Thyroid gland (tissue), 4 donors: ENCODE measurements at regions not wholly inside any gene's neighbourhood (a gene's known extent, or its start where the extent isn't known, plus 50 kb on each side); places are given as distances from the start of the nearest gene placed in this dataset.

Source experiments
- DNase-seq, 2 donors: peaks; one replicate each; pipeline ENCODE4 v3.0.0-alpha.2; 2019
- H3K27ac ChIP-seq, 3 donors: fragments of 200-600 bp; sonication (generic); 1 replicate in 2 of 3; 2 replicates in 1 of 3; pipeline ENCODE4 v1.5.1; 2016 to 2019; ENCODE audit warnings: mild to moderate bottlenecking in 1 of 3, moderate library complexity in 1 of 3
- H3K27me3 ChIP-seq: fragments of 200-600 bp; sonication (generic); one replicate; pipeline ENCODE4 v1.5.1; 2019
- H3K36me3 ChIP-seq, 2 donors: fragments of 200-600 bp; sonication (generic); one replicate each; pipeline ENCODE4 v1.5.1; 2016 to 2019
- H3K4me1 ChIP-seq, 2 donors: fragments of 200-600 bp; sonication (generic); one replicate each; pipeline ENCODE4 v1.5.1; 2017 to 2019
- H3K4me3 ChIP-seq, 3 donors: fragments of 200-600 bp; sonication (generic); replicated peaks in 1 of 3; 1 replicate in 2 of 3; 2 replicates in 1 of 3; pipeline ENCODE4 v1.5.1; 2016; ENCODE audit warnings: mild to moderate bottlenecking in 1 of 3
- H3K9me3 ChIP-seq: fragments of 200-600 bp; sonication (generic); one replicate; pipeline ENCODE4 v1.5.1; 2017
- POLR2A ChIP-seq, 2 donors: fragments of 450-650 bp; IDR thresholded peaks; one replicate each; pipeline ENCODE4 v1.6.1; 2017; ENCODE audit warnings: antibody characterized with exemption in 2 of 2, mild to moderate bottlenecking in 2 of 2, moderate library complexity in 1 of 2
- WGBS, 2 donors: methylation state at CpG; one replicate each; pipeline ENCODE4 v1.1.5; 2017; 5-methylcytosine and 5-hydroxymethylcytosine counted together
- intact Hi-C: fragments of 100-400 bp; cut with DNase I; formaldehyde crosslinking; loops from one replicate; pipeline ENCODE4 v1.15.1; 2023
- TF ChIP-seq, protein P1 (sequence below), 6 experiments: fragments of 200-600 bp in 3 of 6; fragments of 450-650 bp in 3 of 6; sonication (generic) in 3 of 6; IDR thresholded peaks; one replicate each; pipeline ENCODE4 v1.5.1; 2016 to 2019; ENCODE audit warnings: antibody characterized with exemption in 6 of 6, mild to moderate bottlenecking in 2 of 6, inconsistent platforms in 1 of 6, moderate library complexity in 1 of 6

DNA sequence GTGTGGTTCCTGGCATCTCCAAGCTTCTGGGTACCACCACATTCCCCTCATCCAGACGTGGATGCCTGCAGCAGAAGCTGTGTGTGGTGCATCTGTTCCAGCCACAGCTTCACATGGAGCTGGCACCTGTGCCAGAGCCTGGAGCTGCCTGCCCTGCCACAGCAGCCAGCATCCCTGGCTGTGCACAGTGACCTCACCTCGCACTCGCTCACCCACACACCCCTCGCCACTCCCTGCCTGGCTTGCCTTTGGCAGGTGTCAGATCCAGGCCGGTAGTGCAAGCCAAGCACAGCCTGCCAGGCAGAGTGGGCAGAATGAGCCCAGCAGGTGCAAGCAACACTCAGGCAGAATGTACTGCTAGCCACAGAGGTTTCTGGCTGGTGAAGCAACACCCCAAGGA lies 59.9 kb upstream of the DYNC1I2 start:
- Histone ChIP-seq H3K4me3 (no peak overlapping the region), H3K27ac (no peak overlapping the region), H3K4me1 (no peaks in the 10 kb centered on the region), H3K27me3 (no peaks in the 10 kb centered on the region), H3K36me3 (no peaks in the 10 kb centered on the region), H3K9me3 (no peaks in the 10 kb centered on the region)
- DNase-seq: no peak
- WGBS, 2 donors: 88 to 96% methylated on average over 5 of the region's 5 CpGs
- intact Hi-C loops: no loop called here
- TF ChIP-seq POLR2A (IDR thresholded peaks at IDR 0.05): no peak
- TF ChIP-seq, protein P1, sequence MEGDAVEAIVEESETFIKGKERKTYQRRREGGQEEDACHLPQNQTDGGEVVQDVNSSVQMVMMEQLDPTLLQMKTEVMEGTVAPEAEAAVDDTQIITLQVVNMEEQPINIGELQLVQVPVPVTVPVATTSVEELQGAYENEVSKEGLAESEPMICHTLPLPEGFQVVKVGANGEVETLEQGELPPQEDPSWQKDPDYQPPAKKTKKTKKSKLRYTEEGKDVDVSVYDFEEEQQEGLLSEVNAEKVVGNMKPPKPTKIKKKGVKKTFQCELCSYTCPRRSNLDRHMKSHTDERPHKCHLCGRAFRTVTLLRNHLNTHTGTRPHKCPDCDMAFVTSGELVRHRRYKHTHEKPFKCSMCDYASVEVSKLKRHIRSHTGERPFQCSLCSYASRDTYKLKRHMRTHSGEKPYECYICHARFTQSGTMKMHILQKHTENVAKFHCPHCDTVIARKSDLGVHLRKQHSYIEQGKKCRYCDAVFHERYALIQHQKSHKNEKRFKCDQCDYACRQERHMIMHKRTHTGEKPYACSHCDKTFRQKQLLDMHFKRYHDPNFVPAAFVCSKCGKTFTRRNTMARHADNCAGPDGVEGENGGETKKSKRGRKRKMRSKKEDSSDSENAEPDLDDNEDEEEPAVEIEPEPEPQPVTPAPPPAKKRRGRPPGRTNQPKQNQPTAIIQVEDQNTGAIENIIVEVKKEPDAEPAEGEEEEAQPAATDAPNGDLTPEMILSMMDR (IDR thresholded peaks at IDR 0.05): no peak

DNA sequence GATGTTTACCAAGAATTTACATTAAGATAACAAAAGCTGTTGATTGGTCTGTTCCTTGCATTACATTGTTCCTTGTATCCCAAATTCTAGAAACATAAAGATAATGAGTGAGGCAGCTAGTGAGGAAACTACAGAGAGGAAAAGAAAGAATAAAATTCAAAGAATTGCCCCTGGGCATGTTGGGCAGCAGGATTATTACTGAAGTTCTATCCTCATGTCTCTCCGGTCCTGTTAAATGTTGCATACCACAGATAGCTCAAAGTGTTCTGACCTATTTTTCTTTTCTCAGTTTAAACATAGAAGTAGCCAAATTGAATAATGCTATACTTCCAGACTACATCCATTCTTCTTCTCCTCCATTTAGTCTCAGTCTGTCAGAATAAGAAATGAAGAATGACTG lies 58.2 kb upstream of the DYNC1I2 start:
- no peak overlapping the region for H3K27ac ChIP-seq
- intact Hi-C loops: no loop called here
- no peak for TF ChIP-seq POLR2A (IDR thresholded peaks at IDR 0.05)
- TF ChIP-seq, protein P1 (IDR thresholded peaks at IDR 0.05): no peak
- DNase-seq: no peak
- H3K4me3 ChIP-seq: no peak overlapping the region
- no peaks in the 10 kb centered on the region for H3K4me1 ChIP-seq
- no peaks in the 10 kb centered on the region for H3K9me3 ChIP-seq
- no peaks in the 10 kb centered on the region for H3K27me3 ChIP-seq
- WGBS, 2 donors: 85 to 86% methylated on average over 1 of the region's 1 CpG
- no peaks in the 10 kb centered on the region for H3K36me3 ChIP-seq

DNA sequence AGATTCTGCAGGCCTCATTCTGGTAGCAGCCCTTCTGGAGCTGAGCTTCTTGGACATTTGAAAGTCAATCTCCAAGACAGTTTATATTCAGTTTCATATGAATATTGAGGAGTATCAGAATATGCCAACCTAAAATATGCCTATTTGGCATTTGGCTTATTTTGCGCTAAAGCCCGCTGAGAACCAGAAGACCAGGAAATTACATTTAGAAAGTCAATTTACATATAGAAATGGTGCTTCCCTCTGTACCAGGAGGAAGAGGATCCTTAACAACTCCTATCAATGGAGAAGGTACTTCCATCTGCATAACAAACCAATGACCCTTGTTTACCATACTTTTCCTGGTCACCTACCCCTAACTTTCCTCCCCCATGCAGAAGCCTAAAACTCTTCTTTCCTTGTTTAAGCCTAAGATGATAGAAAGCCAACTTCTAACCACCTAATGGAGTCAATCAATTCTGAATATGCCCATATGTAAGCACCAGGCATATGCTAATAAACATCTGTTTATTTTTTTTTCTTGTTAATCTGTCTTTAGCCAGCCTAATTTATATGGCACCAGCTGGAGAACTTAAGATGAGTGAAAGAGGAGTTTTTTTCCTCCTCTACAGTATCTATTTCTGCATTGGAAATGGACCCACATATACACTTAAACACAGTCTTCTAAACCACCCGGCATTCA lies 57.0 kb upstream of the DYNC1I2 start:
- H3K27ac ChIP-seq: no peak overlapping the region
- no peaks in the 10 kb centered on the region for H3K36me3 ChIP-seq
- WGBS, 2 donors: 95% methylated on average over 3 of the region's 3 CpGs
- intact Hi-C loops: no loop called here
- H3K27me3 ChIP-seq: no peaks in the 10 kb centered on the region
- TF ChIP-seq, protein P1 (IDR thresholded peaks at IDR 0.05): no peak
- TF ChIP-seq POLR2A (IDR thresholded peaks at IDR 0.05): no peak
- no peaks in the 10 kb centered on the region for H3K4me1 ChIP-seq
- no peak overlapping the region for H3K4me3 ChIP-seq
- no peaks in the 10 kb centered on the region for H3K9me3 ChIP-seq
- DNase-seq: no peak

DNA sequence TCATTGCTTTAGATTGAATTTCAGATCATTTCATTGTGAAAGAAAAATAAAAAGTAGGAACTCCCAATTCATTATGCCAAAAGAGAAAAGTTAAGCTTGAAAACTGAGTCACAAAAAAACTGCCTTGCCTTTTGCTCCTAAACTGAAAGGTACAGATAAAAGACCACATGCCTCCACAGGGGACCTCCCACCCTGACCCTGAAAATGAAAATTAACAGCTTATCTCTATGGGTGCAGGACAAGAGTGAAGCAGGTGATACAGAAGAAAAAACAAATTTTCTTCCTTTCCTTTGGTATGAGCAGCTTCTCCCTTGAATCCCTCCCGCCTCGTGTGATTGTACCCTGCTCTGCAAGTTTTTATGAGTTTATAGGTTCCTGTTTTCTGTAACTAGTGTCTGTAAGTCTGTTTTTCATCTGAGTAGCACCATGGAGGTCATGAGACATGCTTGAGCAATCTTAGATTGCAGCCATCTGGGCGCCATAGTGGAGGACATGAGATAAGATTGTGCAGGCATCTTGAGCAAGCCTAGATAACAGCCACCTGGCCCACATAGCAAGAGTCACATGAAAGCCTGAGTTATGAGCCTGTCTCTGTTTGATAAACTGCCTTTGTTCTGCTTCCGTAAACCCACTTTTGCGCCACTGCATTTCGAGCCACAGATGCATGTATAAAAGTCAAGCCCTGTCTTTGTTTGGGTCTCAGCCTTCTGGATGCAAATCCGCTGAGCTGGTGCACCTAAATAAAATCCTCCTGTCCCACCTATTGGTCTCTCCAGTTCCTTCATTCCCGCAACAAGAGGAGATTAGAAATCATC lies 56.2 kb upstream of the DYNC1I2 start:
- no peaks in the 10 kb centered on the region for H3K27me3 ChIP-seq
- H3K4me3 ChIP-seq: no peak overlapping the region
- no peak for DNase-seq
- 88 to 92% methylated on average over 8 of the region's 8 CpGs for WGBS, 2 donors
- no peaks in the 10 kb centered on the region for H3K36me3 ChIP-seq
- no peaks in the 10 kb centered on the region for H3K9me3 ChIP-seq
- H3K4me1 ChIP-seq: no peaks in the 10 kb centered on the region
- intact Hi-C loops: no loop called here
- H3K27ac ChIP-seq: no peak overlapping the region
- TF ChIP-seq, protein P1 (IDR thresholded peaks at IDR 0.05): no peak
- TF ChIP-seq POLR2A (IDR thresholded peaks at IDR 0.05): no peak
